Stimulated activated CD8-positive, alpha-beta memory T cell treated with anti-CD3 and anti-CD28 coated beads, Interleukin-15, amount 100 ng/mL, for 48 hours (primary cell): ENCODE measurements at regions not wholly inside any gene's neighbourhood (a gene's known extent, or its start where the extent isn't known, plus 50 kb on each side); places are given as distances from the start of the nearest gene placed in this dataset.
A peak's percentile ranks its signal among the peaks of the same experiment; 100 is the strongest.

Source experiments
- DNase-seq, 2 donors: peaks; one replicate each; pipeline ENCODE4 v3.0.0-alpha.2; 2020; ENCODE audit warnings: low read depth in 2 of 2

GRCh38 chr2:128368437-128369107 lies 49.9 kb upstream of the HS6ST1 start:
- DNase-seq, result no peak

- DNase-seq, result no peak
Observed at GRCh38 chr2:128369108-128369555, 50.5 kb upstream of the HS6ST1 start.

- no peak for DNase-seq
Observed at GRCh38 chr2:128369602-128370467, 51.2 kb upstream of the HS6ST1 start.

GRCh38 chr2:128370468-128371247 lies 52.0 kb upstream of the HS6ST1 start:
- no peak for DNase-seq

- DNase-seq, result no peak
Observed at GRCh38 chr2:128371248-128371630, 52.6 kb upstream of the HS6ST1 start.

- DNase-seq, result no peak
Observed at GRCh38 chr2:128371648-128372345, 53.1 kb upstream of the HS6ST1 start.

GRCh38 chr2:128372621-128373341 lies 54.1 kb upstream of the HS6ST1 start:
- DNase-seq, result peak in 1 of 2 donors; percentile 15

GRCh38 chr2:128373451-128374000 lies 54.9 kb upstream of the HS6ST1 start:
- DNase-seq, result no peak

- no peak for DNase-seq
Observed at GRCh38 chr2:128374001-128374710, 55.5 kb upstream of the HS6ST1 start.

GRCh38 chr2:128374711-128375413 lies 56.2 kb upstream of the HS6ST1 start:
- DNase-seq, result no peak

GRCh38 chr2:128375454-128375853 lies 56.8 kb upstream of the HS6ST1 start:
- DNase-seq, result no peak

- DNase-seq, result no peak
Observed at GRCh38 chr2:128376241-128377041, 57.8 kb upstream of the HS6ST1 start.

- no peak for DNase-seq
Observed at GRCh38 chr2:128377071-128377910, 58.6 kb upstream of the HS6ST1 start.

- DNase-seq, result no peak
Observed at GRCh38 chr2:128378231-128379020, 59.8 kb upstream of the HS6ST1 start.

- DNase-seq, result no peak
Observed at GRCh38 chr2:128379021-128380015, 60.6 kb upstream of the HS6ST1 start.
